A549 (cell line): ENCODE measurements at regions not wholly inside any gene's neighbourhood (a gene's known extent, or its start where the extent isn't known, plus 50 kb on each side); places are given as distances from the start of the nearest gene placed in this dataset.

Source experiments
- ATAC-seq, 2 experiments: fragments of 200-7000 bp in 1 of 2; fragments of >200 bp in 1 of 2; cut with Nextera tagmentation in 1 of 2; cut with Tn5 transposase in 1 of 2; 3 replicates each; pipeline versions ENCODE4 v1.8.0 to v1.9.1; 2018 to 2020; ENCODE audit warnings: mild to moderate bottlenecking in 1 of 2, moderate library complexity in 1 of 2
- CTCF ChIA-PET: fragments of 300-600 bp; sonication (Branson Sonifier 250); formaldehyde crosslinking; extraction: SDS; loops from one replicate; lab custom pipeline; 2021; ENCODE audit warnings: antibody characterized with exemption, inconsistent platforms; lab: Yijun Ruan, JAX
- POLR2A ChIA-PET: fragments of 350-600 bp; formaldehyde crosslinking; extraction: SDS; loops from one replicate; lab custom pipeline; 2021; ENCODE audit warnings: antibody characterized with exemption, inconsistent platforms; lab: Yijun Ruan, JAX
- DNase-seq, 2 experiments: peaks; one replicate each; pipeline versions ENCODE4 v3.0.0 to v3.0.0-alpha.2; 2011 to 2016; ENCODE audit warnings: low read depth in 1 of 2, low spot score in 1 of 2
- FAIRE-seq: peaks from 2 replicates; lab custom pipeline; 2011; peaks lifted over from hg19 to GRCh38; lab: Jason Lieb, UNC
- H3K27ac ChIP-seq, 2 experiments: fragments of >200 bp; sonication (Bioruptor Twin); formaldehyde crosslinking; 3 replicates each; pipeline ENCODE4 v1.5.1; 2016 to 2017
- H3K4me1 ChIP-seq: fragments of >200 bp; sonication (Bioruptor Twin); formaldehyde crosslinking; 3 replicates; pipeline ENCODE4 v1.6.1; 2016
- H3K4me2 ChIP-seq: fragments of >200 bp; sonication (Bioruptor Twin); formaldehyde crosslinking; 3 replicates; pipeline ENCODE4 v1.6.1; 2016
- H3K4me3 ChIP-seq: fragments of >200 bp; sonication (Bioruptor Twin); formaldehyde crosslinking; 3 replicates; pipeline ENCODE4 v1.5.1; 2016
- H3K9me3 ChIP-seq: fragments of >200 bp; sonication (Bioruptor Twin); formaldehyde crosslinking; 3 replicates; pipeline ENCODE4 v1.6.1; 2016
- ATOH8 ChIP-seq: fragments of 250-450 bp; sonication (Bioruptor Pico); IDR thresholded peaks from 2 replicates; pipeline ENCODE4 v1.5.0; 2020; ENCODE audit warnings: low read depth, mild to moderate bottlenecking, moderate library complexity
- CBX8 ChIP-seq: fragments of 200-600 bp; sonication (generic); IDR thresholded peaks from 2 replicates; pipeline ENCODE4 v1.6.1; 2016
- CHD2 ChIP-seq: fragments of 150-350 bp; IDR thresholded peaks from 2 replicates; pipeline ENCODE4 v1.6.1; 2014; ENCODE audit warnings: low read length; ENCODE audit not compliant: partially characterized antibody
- EHF ChIP-seq: fragments of 250-450 bp; sonication (Bioruptor Pico); IDR thresholded peaks from 2 replicates; pipeline ENCODE4 v1.5.0; 2020; ENCODE audit warnings: mild to moderate bottlenecking
- EHMT2 ChIP-seq: fragments of 200-600 bp; sonication (generic); IDR thresholded peaks from 2 replicates; pipeline ENCODE4 v1.6.1; 2016; ENCODE audit warnings: antibody characterized with exemption, low read depth, mild to moderate bottlenecking, moderate library complexity
- EP300 ChIP-seq, 2 experiments: fragments of >200 bp; sonication (Bioruptor Twin); formaldehyde crosslinking; IDR thresholded peaks; 2 replicates in 1 of 2; 3 replicates in 1 of 2; pipeline ENCODE4 v1.6.1; 2016 to 2017
- FOSL2 ChIP-seq, 2 experiments: fragments of 450-650 bp in 1 of 2; fragments of >200 bp in 1 of 2; sonication (Bioruptor Twin) in 1 of 2; formaldehyde crosslinking; IDR thresholded peaks; 2 replicates each; pipeline versions ENCODE4 v1.5.0 to v1.6.1; 2016 to 2020; ENCODE audit warnings: mild to moderate bottlenecking in 1 of 2, moderate library complexity in 1 of 2
- FOXS1 ChIP-seq: fragments of 250-450 bp; sonication (Bioruptor Pico); IDR thresholded peaks from 2 replicates; pipeline ENCODE4 v1.5.0; 2020; ENCODE audit warnings: mild to moderate bottlenecking, moderate library complexity
- HDAC2 ChIP-seq: fragments of 200-600 bp; sonication (generic); IDR thresholded peaks from 2 replicates; pipeline ENCODE4 v1.6.1; 2016
- HES2 ChIP-seq: fragments of >200 bp; sonication (Bioruptor Twin); formaldehyde crosslinking; IDR thresholded peaks from 2 replicates; pipeline ENCODE4 v1.6.1; 2016
- HOXA7 ChIP-seq: fragments of 250-450 bp; sonication (Bioruptor Pico); IDR thresholded peaks from 2 replicates; pipeline ENCODE4 v1.5.0; 2020; ENCODE audit warnings: mild to moderate bottlenecking, moderate library complexity
- HOXB5 ChIP-seq: fragments of 250-450 bp; sonication (Bioruptor Pico); IDR thresholded peaks from 2 replicates; pipeline ENCODE4 v1.5.0; 2020; ENCODE audit warnings: mild to moderate bottlenecking, moderate library complexity
- JUNB ChIP-seq: fragments of >200 bp; sonication (Bioruptor Twin); formaldehyde crosslinking; IDR thresholded peaks from 2 replicates; pipeline ENCODE4 v1.6.1; 2016
- KDM1A ChIP-seq: fragments of 200-600 bp; sonication (generic); IDR thresholded peaks from 2 replicates; pipeline ENCODE4 v1.6.1; 2016; ENCODE audit warnings: low read depth, mild to moderate bottlenecking
- KDM5A ChIP-seq: fragments of 200-600 bp; sonication (generic); IDR thresholded peaks from 2 replicates; pipeline ENCODE4 v1.6.1; 2016; ENCODE audit warnings: antibody characterized with exemption, mild to moderate bottlenecking
- MAFK ChIP-seq: fragments of 450-650 bp; IDR thresholded peaks from 2 replicates; pipeline ENCODE4 v1.6.1; 2014; ENCODE audit not compliant: partially characterized antibody
- MYC ChIP-seq: IDR thresholded peaks from 2 replicates; pipeline ENCODE4 v1.6.1; 2012; ENCODE audit warnings: mild to moderate bottlenecking, inconsistent platforms, low read length, improper control_type of control experiment, borderline replicate concordance
- NR3C1 ChIP-seq: fragments of >200 bp; sonication (Bioruptor Twin); formaldehyde crosslinking; IDR thresholded peaks from 3 replicates; pipeline ENCODE4 v1.6.1; 2017
- PBX3 ChIP-seq: IDR thresholded peaks from 2 replicates; pipeline ENCODE4 v1.6.1; 2012
- PHF8 ChIP-seq: fragments of 200-600 bp; sonication (generic); IDR thresholded peaks from 2 replicates; pipeline ENCODE4 v1.6.1; 2016; ENCODE audit warnings: low read depth, mild to moderate bottlenecking, antibody characterized with exemption, moderate library complexity, borderline replicate concordance
- RAD21 ChIP-seq, 2 experiments: fragments of >200 bp in 1 of 2; sonication (Bioruptor Twin) in 1 of 2; formaldehyde crosslinking in 1 of 2; IDR thresholded peaks in 1 of 2; conservative IDR thresholded peaks in 1 of 2; 2 replicates in 1 of 2; 3 replicates in 1 of 2; pipeline ENCODE4 v1.6.1; 2012 to 2018; ENCODE audit warnings: inconsistent platforms in 1 of 2
- RNF2 ChIP-seq: fragments of 200-600 bp; sonication (generic); IDR thresholded peaks from 2 replicates; pipeline ENCODE4 v1.6.1; 2016; ENCODE audit warnings: low read depth, mild to moderate bottlenecking, antibody characterized with exemption, moderate library complexity, borderline replicate concordance
- USF2 ChIP-seq: fragments of 450-650 bp; IDR thresholded peaks from 2 replicates; pipeline ENCODE4 v1.6.1; 2014; ENCODE audit warnings: antibody characterized with exemption
- ZSCAN20 ChIP-seq: fragments of 250-450 bp; sonication (Bioruptor Pico); IDR thresholded peaks from 2 replicates; pipeline ENCODE4 v1.8.0; 2022; ENCODE audit warnings: mild to moderate bottlenecking, moderate library complexity
- WGBS: methylation state at CpG from one replicate; pipeline ENCODE4 v1.1.6; 2017; ENCODE audit errors: missing lambda C conversion rate; 5-methylcytosine and 5-hydroxymethylcytosine counted together

GRCh38 chr5:160935776-160936175, 83.8 kb upstream of the ATP10B start:
- ATAC-seq, result no peak
- no peak for TF ChIP-seq KDM1A
- TF ChIP-seq EHF (CRISPR knock-in tag), result no peak
- TF ChIP-seq RNF2, result no peak
- TF ChIP-seq JUNB, result no peak
- TF ChIP-seq FOXS1, result no peak
- TF ChIP-seq ZSCAN20, result no peak
- no peak for TF ChIP-seq EHMT2
- no peak for TF ChIP-seq PBX3
- no peak for TF ChIP-seq HES2
- Histone ChIP-seq H3K4me1 (no peaks in the 10 kb centered on the region), H3K4me3 (no peak overlapping the region), H3K4me2 (no peak overlapping the region), H3K27ac (no peak overlapping the region), H3K9me3 (no peaks in the 10 kb centered on the region)
- ChIA-PET POLR2A (no interaction called here), CTCF (no interaction called here)
- no peak for FAIRE-seq
- 11% methylated on average over 5 of the region's 5 CpGs for WGBS
- no peak for DNase-seq

- FAIRE-seq, result no peak
- no peak for ATAC-seq
- no peaks in the 10 kb centered on the region for H3K4me1 ChIP-seq
- H3K9me3 ChIP-seq, result no peaks in the 10 kb centered on the region
- POLR2A ChIA-PET, result no interaction called here
- H3K27ac ChIP-seq, result no peak overlapping the region
- peak; percentile 3 for TF ChIP-seq MAFK
- TF ChIP-seq ATOH8, result no peak
- no peak for DNase-seq
- H3K4me2 ChIP-seq, result no peak overlapping the region
- WGBS, result 3% methylated on average over 2 of the region's 2 CpGs
- CTCF ChIA-PET, result no interaction called here
- H3K4me3 ChIP-seq, result no peak overlapping the region
These were observed 79.3 kb upstream of the ATP10B start for GRCh38 chr5:160931283-160931682.

GRCh38 chr5:160930406-160930805, 78.4 kb upstream of the ATP10B start:
- WGBS, result 0% methylated on average over 1 of the region's 1 CpG
- CTCF ChIA-PET, result no interaction called here
- no peak overlapping the region for H3K4me2 ChIP-seq
- no peak for TF ChIP-seq HDAC2
- TF ChIP-seq, all 56 proteins: peak for 0
- no peak for FAIRE-seq
- no peaks in the 10 kb centered on the region for H3K9me3 ChIP-seq
- H3K4me1 ChIP-seq, result no peaks in the 10 kb centered on the region
- no peak overlapping the region for H3K27ac ChIP-seq
- ATAC-seq, result no peak
- H3K4me3 ChIP-seq, result no peak overlapping the region
- no peak for DNase-seq
- POLR2A ChIA-PET, result no interaction called here

GRCh38 chr5:160929906-160930305, 77.9 kb upstream of the ATP10B start:
- Histone ChIP-seq H3K9me3 (no peaks in the 10 kb centered on the region), H3K4me3 (no peak overlapping the region), H3K4me1 (no peaks in the 10 kb centered on the region), H3K27ac (no peak overlapping the region), H3K4me2 (no peak overlapping the region)
- CTCF ChIA-PET, result no interaction called here
- WGBS, result 40% methylated on average over 3 of the region's 3 CpGs
- DNase-seq (no peak), FAIRE-seq (no peak), ATAC-seq (no peak)
- POLR2A ChIA-PET, result no interaction called here
- no peak for TF ChIP-seq KDM5A
- no peak for TF ChIP-seq RNF2
- no peak for TF ChIP-seq PHF8
- no peak for TF ChIP-seq EP300 (IDR thresholded peaks at IDR 0.05)
- no peak for TF ChIP-seq MYC
- TF ChIP-seq EHF (CRISPR knock-in tag), result no peak
- no peak for TF ChIP-seq HOXA7 (CRISPR knock-in tag)
- TF ChIP-seq NR3C1, result no peak
- no peak for TF ChIP-seq HES2
- TF ChIP-seq KDM1A, result no peak
- no peak for TF ChIP-seq USF2
- no peak for TF ChIP-seq FOSL2 (IDR thresholded peaks at IDR 0.05)
- no peak for TF ChIP-seq FOSL2 (CRISPR knock-in tag; IDR thresholded peaks at IDR 0.05)
- TF ChIP-seq PBX3, result no peak
- TF ChIP-seq CHD2, result no peak
- TF ChIP-seq RAD21 (conservative IDR thresholded peaks at IDR 0.05 in 1 of 2, IDR thresholded peaks at IDR 0.05 in 1 of 2), result no peak
- no peak for TF ChIP-seq FOXS1
- TF ChIP-seq CBX8, result no peak
- TF ChIP-seq HOXB5 (CRISPR knock-in tag), result no peak
